NCI-H187 treated with DMSO at 0.1 percent for 48 hours (cell line): ENCODE measurements at regions not wholly inside any gene's neighbourhood (a gene's known extent, or its start where the extent isn't known, plus 50 kb on each side); places are given as distances from the start of the nearest gene placed in this dataset.

Experiments
- DNase-seq: peaks from one replicate; lab custom pipeline; 2025; lab: John Stamatoyannopoulos, UW

- DNase-seq: no peak
Observed at GRCh38 chr16:9251026-9251425, 159.6 kb downstream of the HAPSTR1 start.

- no peak for DNase-seq
Observed at GRCh38 chr16:9254863-9255262, 163.4 kb downstream of the HAPSTR1 start.

- DNase-seq: no peak
Observed at GRCh38 chr16:9256196-9256595, 164.8 kb downstream of the HAPSTR1 start.

GRCh38 chr16:9257843-9258242 is 166.4 kb downstream of the HAPSTR1 start:
- no peak for DNase-seq

GRCh38 chr16:9258423-9259051 is 167.1 kb downstream of the HAPSTR1 start:
- DNase-seq: no peak

DNA sequence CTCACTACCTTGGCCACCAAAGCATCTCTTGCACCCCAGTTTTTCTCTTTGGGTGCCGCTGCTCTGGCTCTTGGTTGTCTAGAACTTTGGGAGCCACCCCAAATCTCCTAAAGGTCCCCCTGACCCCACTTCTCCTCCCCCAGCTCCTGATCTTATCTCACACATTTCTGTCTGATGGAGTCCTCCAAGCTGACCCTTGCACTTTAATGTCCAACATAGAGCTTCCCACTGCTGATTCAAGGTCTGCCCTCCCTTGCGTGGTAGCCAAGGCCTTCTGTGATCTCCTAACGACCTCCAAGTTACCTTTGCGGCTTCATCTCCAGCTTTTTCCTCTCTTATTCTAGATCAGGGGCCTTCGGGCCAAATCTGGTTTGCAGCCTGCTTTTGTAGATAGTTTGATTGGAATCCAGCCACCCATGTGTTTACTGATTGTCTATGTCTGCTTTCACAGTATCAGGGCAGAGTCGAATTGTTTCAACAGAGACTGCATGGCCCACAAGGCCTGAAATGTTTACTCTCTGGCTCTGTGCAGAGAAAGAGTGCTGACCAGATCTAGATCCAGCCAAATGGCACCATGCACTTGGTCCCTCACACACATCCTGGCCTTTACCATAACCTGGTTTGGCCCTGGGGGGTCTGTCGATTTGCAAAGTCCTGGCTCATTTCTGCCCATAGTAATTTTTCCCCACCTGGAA is 168.6 kb downstream of the HAPSTR1 start:
- DNase-seq: no peak

DNA sequence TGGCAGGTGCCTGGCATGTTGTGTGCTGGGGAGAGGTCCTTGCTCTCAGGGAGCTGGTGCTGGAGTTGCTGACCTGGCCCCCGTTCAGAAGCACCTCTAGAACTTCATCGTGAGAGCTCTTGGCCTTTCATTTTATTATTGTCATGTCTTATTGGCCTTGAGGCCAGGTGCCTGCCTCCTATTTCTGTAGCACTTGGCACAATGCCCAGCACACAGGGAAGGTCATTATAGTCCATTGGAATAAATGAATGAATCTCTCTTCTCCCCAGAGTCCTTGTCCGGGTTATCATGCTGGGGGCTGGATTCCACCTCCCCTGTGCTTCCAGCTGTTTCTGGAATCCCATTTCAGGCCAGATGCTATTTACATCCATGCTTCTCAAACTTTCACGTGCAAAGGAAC is 169.2 kb downstream of the HAPSTR1 start:
- DNase-seq: peak; percentile 36

DNA sequence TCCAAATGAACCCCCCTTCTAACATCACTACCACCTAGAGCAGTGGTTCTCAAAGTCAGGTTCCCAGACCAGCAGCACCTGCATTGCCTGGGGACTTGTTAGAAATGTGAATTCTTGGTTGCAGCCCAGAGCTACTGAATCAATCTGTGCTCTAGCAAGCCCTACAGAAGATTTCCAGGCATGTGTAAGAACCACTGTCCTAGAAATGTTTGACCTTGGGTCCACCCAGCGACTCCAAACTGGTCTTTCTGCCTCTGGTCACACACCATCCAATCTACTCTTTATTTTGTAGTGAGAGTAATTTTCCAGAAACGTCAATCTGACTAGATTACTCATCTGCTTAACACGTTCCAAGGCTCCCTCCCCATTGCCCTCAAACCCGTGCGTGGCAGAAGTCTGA is 169.9 kb downstream of the HAPSTR1 start:
- no peak for DNase-seq

DNA sequence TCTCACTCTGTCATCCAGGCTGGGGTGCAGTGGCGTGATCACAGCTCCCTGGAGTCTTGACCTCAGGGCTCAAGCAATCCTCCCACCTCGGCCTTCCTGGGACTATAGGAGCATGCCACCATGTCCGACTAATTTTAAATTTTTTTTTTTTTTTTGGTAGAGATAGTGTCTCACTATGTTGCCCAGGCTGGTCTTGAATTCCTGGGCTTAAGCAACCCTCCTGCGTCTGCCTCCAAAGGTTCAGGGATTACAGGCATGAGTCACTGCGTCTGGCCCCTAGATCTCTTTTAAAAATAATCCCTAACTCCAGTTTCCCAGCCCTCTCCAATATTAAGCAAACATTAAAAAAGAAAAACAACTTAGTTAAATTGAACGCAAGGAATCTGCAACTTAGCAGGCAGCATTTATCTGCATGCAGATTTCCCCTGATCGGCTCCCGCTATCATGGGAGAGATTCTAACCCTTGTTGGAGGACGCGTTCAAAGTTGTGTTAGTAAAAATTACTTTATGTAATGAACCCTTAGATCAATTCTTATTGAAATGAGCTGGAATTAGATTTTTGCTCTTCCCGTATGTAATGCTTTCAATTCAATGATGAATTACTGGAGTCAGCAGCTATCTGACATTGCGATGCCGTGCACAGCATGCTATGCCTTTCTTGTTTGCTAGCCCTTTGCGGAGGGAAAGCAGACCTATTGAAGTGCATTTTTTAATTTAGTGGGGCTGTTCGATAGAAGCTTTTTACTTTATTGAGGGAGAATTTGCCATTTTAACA is 171.7 kb downstream of the HAPSTR1 start:
- no peak for DNase-seq

DNA sequence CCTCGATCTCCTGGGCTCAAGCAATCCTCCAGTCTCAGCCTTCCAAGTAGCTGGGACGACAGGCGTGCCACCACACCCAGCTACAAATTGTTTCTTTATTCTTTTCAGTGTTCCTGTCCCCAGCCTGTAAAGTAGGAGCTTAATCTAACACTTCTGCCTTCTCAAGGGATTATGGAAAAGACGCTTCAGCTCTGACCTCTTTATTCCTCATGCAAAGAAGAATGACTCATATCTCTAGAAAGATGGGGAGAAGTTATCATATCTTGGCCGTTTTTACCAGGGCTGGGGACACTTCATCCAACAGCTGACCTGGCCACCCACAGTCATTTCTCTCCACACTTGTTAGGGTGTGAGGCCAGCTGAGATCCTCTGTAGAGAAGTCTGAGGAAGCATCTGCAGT is 172.6 kb downstream of the HAPSTR1 start:
- no peak for DNase-seq

DNA sequence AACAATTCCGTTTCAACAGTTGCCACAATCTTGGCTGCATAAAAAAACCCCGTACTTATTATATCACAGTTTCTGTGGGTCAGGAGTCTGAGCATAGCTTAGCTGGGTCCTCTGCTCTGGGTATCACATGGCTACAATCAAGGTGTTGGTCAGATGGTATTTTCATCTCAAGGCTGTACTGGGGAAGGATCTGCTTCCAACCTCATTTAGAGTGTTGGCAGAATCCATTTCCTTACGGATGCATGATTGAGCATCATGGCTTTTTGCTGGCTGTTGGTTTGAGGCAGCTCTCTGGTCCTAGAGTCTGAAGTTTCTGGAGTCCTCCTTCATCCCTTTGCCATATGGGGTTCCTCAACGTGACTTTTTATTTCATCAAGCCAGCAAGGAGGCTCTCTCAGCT is 177.0 kb downstream of the HAPSTR1 start:
- no peak for DNase-seq

- no peak for DNase-seq
Observed at GRCh38 chr16:9270424-9270823, 179.0 kb downstream of the HAPSTR1 start.

GRCh38 chr16:9270941-9271340 is 179.5 kb downstream of the HAPSTR1 start:
- no peak for DNase-seq

GRCh38 chr16:9271841-9272240 is 180.4 kb downstream of the HAPSTR1 start:
- DNase-seq: no peak

DNA sequence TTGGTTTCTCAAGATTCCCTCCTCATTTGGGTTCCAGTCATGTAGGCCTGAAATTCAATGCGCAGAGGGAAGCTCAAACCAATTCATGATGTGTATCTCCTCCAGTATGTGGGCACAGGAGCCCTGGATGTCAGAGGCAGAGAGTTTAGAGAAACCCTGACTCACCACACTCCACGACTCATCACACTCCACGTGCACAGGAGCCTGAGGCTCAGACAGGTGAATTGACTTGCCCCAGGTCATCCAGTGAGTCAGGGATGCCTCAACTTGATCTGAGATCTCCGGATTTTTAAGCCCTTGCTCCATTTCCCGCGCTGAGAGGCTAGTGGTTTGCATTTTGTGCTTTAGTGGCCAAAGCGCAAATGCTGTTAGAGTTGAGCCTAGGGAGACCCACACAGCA is 183.9 kb downstream of the HAPSTR1 start:
- no peak for DNase-seq

DNA sequence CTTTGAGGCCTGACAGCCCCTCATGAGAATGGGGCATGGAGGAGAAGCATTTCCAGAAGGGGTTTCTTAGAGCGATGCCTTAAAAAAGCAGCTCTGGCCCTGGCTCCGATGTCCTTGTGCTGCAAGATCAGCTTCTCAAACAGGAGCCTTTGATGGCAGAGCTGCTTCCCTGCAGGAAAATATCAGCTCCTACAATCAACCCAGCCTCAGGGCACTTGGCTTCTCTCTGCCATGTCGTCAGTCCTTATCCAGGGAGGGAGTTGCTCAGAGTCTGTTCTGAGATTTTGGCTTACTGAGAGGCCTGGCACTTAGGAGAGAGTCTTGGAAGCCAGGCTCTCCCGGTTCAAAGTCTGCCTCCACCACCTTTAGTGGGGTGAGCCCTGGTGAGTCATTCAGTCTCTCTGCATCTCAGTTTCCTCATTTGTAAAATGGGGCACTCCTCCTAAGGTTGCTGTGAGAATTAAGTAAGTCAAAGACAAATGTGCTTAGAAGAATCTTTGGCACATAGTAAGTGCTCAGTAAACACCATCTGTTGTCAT is 184.4 kb downstream of the HAPSTR1 start:
- no peak for DNase-seq

DNA sequence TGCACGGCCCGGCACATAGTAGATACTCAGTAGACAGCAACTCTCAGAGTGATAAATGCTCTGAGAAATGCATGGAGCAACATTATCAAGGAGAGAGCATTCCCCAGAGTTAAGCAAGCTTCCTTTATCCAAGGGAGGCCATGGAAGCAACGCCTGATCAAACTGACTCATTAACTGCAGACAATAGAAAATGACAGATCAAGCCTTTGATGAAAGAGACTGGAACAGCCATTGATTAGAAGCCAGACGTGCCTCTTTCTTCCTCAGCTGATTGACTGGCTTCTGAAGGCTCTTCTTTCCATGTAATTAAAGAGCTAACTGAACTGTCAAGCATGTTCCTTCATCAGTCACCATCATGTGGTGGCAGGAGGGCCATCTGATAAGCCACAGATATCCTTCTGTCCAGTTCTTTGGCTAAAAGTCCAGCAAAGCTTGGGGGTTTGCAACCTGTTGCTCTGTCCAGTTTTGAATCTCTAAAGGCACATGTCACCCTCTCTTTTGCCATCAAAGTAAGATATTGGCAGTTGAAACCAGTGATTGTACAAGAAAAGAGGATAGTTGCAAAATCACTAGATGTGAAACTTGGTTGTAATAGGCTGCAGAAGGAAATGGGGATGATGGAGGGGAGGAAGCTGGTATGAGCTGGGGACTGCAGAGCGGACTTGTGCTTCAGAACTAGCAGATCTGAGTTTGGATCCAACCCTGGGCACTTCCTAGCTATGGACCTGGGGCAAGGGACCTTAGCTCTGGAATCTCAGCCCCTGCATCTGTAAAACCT is 188.0 kb downstream of the HAPSTR1 start:
- DNase-seq: no peak

- DNase-seq: no peak
Observed at GRCh38 chr16:9280069-9280466, 188.6 kb downstream of the HAPSTR1 start.

DNA sequence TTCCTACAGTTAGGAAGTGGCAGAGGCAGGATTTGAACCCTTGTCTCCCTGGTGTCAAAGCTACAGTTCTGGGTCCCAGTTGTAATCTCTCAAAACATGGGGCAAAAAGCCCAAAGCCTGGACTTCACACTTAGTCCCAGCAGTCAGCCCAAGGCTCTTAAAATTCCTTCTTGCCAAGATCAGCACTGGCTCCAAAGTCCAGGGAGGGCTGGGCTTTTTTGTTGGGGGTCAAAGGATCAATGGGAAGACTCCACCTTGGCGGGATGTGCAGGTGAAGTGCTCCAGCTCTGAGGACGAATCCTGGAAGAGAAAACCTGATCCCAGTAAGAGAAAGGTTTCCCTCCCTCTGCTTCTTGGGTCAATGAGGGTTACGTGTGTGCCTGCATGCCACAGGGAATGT is 195.5 kb downstream of the HAPSTR1 start:
- no peak for DNase-seq

GRCh38 chr16:9296271-9296590 is 204.8 kb downstream of the HAPSTR1 start:
- no peak for DNase-seq

DNA sequence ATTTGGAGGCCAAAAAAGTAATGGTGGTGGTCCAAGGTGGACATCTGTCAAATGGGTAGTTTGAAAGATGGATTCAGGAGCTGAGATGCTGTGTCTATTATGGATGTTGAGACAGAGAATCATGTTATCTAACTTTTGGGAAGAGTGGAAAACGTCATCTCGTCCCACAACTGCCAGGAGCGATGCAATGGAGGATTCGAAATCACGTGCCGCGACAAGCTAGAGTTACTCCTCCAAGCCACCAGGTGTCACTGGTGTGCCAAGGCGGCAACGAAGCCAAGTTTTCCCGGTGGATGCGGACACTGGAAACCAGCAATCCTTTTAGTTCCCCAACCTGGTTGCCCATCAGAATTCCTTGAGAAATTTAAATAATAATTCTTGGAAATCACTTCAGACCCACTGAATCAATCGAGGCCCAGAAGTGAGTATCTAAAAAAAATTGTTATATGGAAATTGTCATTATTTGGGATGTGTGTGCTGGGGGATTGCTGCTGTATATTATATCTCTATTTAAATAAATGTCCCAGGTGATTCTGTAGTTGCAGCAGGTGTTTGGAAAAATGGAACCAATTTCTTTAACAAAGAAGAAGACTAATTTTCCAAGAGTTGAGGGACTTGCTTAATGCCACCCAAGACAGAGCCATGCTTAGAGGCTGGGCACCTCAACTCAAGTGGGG is 206.1 kb downstream of the HAPSTR1 start:
- DNase-seq: no peak

GRCh38 chr16:9300252-9300651 is 208.8 kb downstream of the HAPSTR1 start:
- DNase-seq: no peak
